ENCODE measurements at regions not wholly inside any gene's neighbourhood (a gene's known extent, or its start where the extent isn't known, plus 50 kb on each side); places are given as distances from the start of the nearest gene placed in this dataset.

GRCh38 chrX:69069086-69069445 lies 96.2 kb downstream of the PJA1 start:
- ChIA-PET POLR2A (interaction anchor here (0.6 kb wide), 1 partner anchor 26 kb away, joined by 4 read pairs; no protein-coding TSS in a partner anchor), CTCF (interaction anchor here (0.6 kb wide), 1 partner anchor 8 kb away, joined by 5 read pairs; no protein-coding TSS in a partner anchor)
- no peak overlapping the region for H3K4me3 ChIP-seq (ENCODE audit: low read depth, low read length)
- H3K36me3 ChIP-seq (ENCODE audit: control insufficient read depth in 2 of 2, insufficient read depth in 1 of 2, low read length in 2 of 2), result no peaks in the 10 kb centered on the region
- no peaks in the 10 kb centered on the region for H3K4me1 ChIP-seq (ENCODE audit: control insufficient read depth, insufficient read depth, low read length)
- no peaks in the 10 kb centered on the region for H3K9me3 ChIP-seq (ENCODE audit: control insufficient read depth, insufficient read depth, low read depth, low read length)
- TF ChIP-seq ZBTB20 (tag by site-specific recombination; IDR thresholded peaks at IDR 0.05) (no peak), SALL2 (tag by site-specific recombination; IDR thresholded peaks at IDR 0.05; ENCODE audit: borderline replicate concordance) (no peak), ZNF514 (tag by site-specific recombination; IDR thresholded peaks at IDR 0.05) (no peak), ZNF350 (tag by site-specific recombination; IDR thresholded peaks at IDR 0.05) (no peak), GLIS1 (tag by site-specific recombination; IDR thresholded peaks at IDR 0.05) (no peak), ZNF670 (tag by site-specific recombination; IDR thresholded peaks at IDR 0.05; ENCODE audit: low read depth) (no peak), ZNF157 (tag by site-specific recombination; IDR thresholded peaks at IDR 0.05) (no peak), ZNF561 (tag by site-specific recombination; IDR thresholded peaks at IDR 0.05; ENCODE audit: borderline replicate concordance) (no peak), PRDM10 (tag by site-specific recombination; IDR thresholded peaks at IDR 0.05) (no peak), ZNF544 (tag by site-specific recombination; IDR thresholded peaks at IDR 0.05) (no peak), ZNF211 (tag by site-specific recombination; IDR thresholded peaks at IDR 0.05; ENCODE audit: low read depth) (no peak), ZNF366 (tag by site-specific recombination; conservative IDR thresholded peaks at IDR 0.05) (no peak), ZNF280C (tag by site-specific recombination; IDR thresholded peaks at IDR 0.05) (no peak), ZNF571 (tag by site-specific recombination; IDR thresholded peaks at IDR 0.05) (no peak), ZNF776 (tag by site-specific recombination; IDR thresholded peaks at IDR 0.05; ENCODE audit: borderline replicate concordance) (no peak), PRDM1 (tag by site-specific recombination; IDR thresholded peaks at IDR 0.05) (no peak), ZNF214 (tag by site-specific recombination; IDR thresholded peaks at IDR 0.05; ENCODE audit: borderline replicate concordance) (no peak), KLF7 (tag by site-specific recombination; IDR thresholded peaks at IDR 0.05; ENCODE audit: borderline replicate concordance) (no peak)
- H3K27ac ChIP-seq (ENCODE audit: extremely low read depth, low read depth, low read length), result no peak overlapping the region

GRCh38 chrX:69068301-69069085 lies 96.8 kb downstream of the PJA1 start:
- H3K4me3 ChIP-seq (ENCODE audit: low read depth, low read length), result no peak overlapping the region
- ChIA-PET POLR2A (interaction anchor here (0.6 kb wide), 1 partner anchor 27 kb away, joined by 4 read pairs; no protein-coding TSS in a partner anchor), CTCF (interaction anchor here (0.6 kb wide), 2 partner anchors 7 to 293 kb away, joined by 4 to 5 read pairs; no protein-coding TSS in a partner anchor)
- H3K9me3 ChIP-seq (ENCODE audit: control insufficient read depth, insufficient read depth, low read depth, low read length), result no peaks in the 10 kb centered on the region
- TF ChIP-seq ZNF133 (tag by site-specific recombination; IDR thresholded peaks at IDR 0.05), result no peak
- no peak for TF ChIP-seq ZNF549 (tag by site-specific recombination; IDR thresholded peaks at IDR 0.05)
- TF ChIP-seq ZNF214 (tag by site-specific recombination; IDR thresholded peaks at IDR 0.05; ENCODE audit: borderline replicate concordance), result no peak
- TF ChIP-seq ZNF843 (tag by site-specific recombination; IDR thresholded peaks at IDR 0.05), result no peak
- TF ChIP-seq ZNF121 (tag by site-specific recombination; IDR thresholded peaks at IDR 0.05), result no peak
- TF ChIP-seq SCRT1 (tag by site-specific recombination; IDR thresholded peaks at IDR 0.05; ENCODE audit: borderline replicate concordance), result no peak
- no peak for TF ChIP-seq ZNF274 (IDR thresholded peaks at IDR 0.05; ENCODE audit: low read length)
- TF ChIP-seq ZNF274 (tag by site-specific recombination; IDR thresholded peaks at IDR 0.05; ENCODE audit: borderline replicate concordance), result no peak
- no peak for TF ChIP-seq ZNF529 (tag by site-specific recombination; IDR thresholded peaks at IDR 0.05; ENCODE audit: insufficient replicate concordance)
- TF ChIP-seq GLIS1 (tag by site-specific recombination; IDR thresholded peaks at IDR 0.05), result no peak
- H3K4me1 ChIP-seq (ENCODE audit: control insufficient read depth, insufficient read depth, low read length), result no peaks in the 10 kb centered on the region
- no peak overlapping the region for H3K27ac ChIP-seq (ENCODE audit: extremely low read depth, low read depth, low read length)
- no peaks in the 10 kb centered on the region for H3K36me3 ChIP-seq (ENCODE audit: control insufficient read depth in 2 of 2, insufficient read depth in 1 of 2, low read length in 2 of 2)

Measured in HEK293 (cell line).